ENCODE measurements at regions not wholly inside any gene's neighbourhood (a gene's known extent, or its start where the extent isn't known, plus 50 kb on each side); places are given as distances from the start of the nearest gene placed in this dataset.

- CTCF ChIA-PET = no interaction called here
- intact Hi-C loops (cut with micrococcal nuclease; ENCODE audit: unreplicated experiment) = no loop called here
Measured at GRCh38 chr2:8515864-8516533, 165.9 kb upstream of the ID2 start.

GRCh38 chr2:8517850-8518498 is 163.9 kb upstream of the ID2 start:
- H3K9me3 ChIP-seq (ENCODE audit: low read depth, low read length, poor library complexity, severe bottlenecking) = no peaks in the 10 kb centered on the region
- ChIA-PET CTCF (no interaction called here), POLR2A (ENCODE audit: low non-redundant PET) (no interaction called here)
- H3K27ac ChIP-seq (ENCODE audit: low read depth, low read length, poor library complexity, severe bottlenecking) = no peak overlapping the region
- TF ChIP-seq EZH2 (IDR thresholded peaks at IDR 0.05; ENCODE audit: borderline replicate concordance, low read depth, low read length, poor library complexity, severe bottlenecking) (no peak), CTCF (conservative IDR thresholded peaks at IDR 0.05; ENCODE audit: low read depth, low read length) (no peak)
- no peak for DNase-seq (ENCODE audit: low spot score)
- H3K27me3 ChIP-seq (replicated peaks; ENCODE audit: insufficient read depth, low read depth, low read length, poor library complexity) = no peaks in the 10 kb centered on the region
- no peaks in the 10 kb centered on the region for H3K36me3 ChIP-seq (ENCODE audit: insufficient read depth, low read length, poor library complexity, severe bottlenecking)
- no peaks in the 10 kb centered on the region for H3K4me1 ChIP-seq (ENCODE audit: insufficient read depth, low read length, poor library complexity, severe bottlenecking)
- no peak overlapping the region for H3K4me3 ChIP-seq (ENCODE audit: low read depth, low read length, poor library complexity, severe bottlenecking)
- intact Hi-C loops (cut with micrococcal nuclease; ENCODE audit: unreplicated experiment) = no loop called here
- no TSS peak for BruUV-seq (replicated peaks)

More at GRCh38 chr2:8515864-8516533, 165.9 kb upstream of the ID2 start:
- POLR2A ChIA-PET (ENCODE audit: low non-redundant PET) = no interaction called here
- no peak overlapping the region for H3K27ac ChIP-seq (ENCODE audit: low read depth, low read length, poor library complexity, severe bottlenecking)
- no peak for TF ChIP-seq EZH2 (IDR thresholded peaks at IDR 0.05; ENCODE audit: borderline replicate concordance, low read depth, low read length, poor library complexity, severe bottlenecking)
- no peak for TF ChIP-seq CTCF (conservative IDR thresholded peaks at IDR 0.05; ENCODE audit: low read depth, low read length)
- H3K9me3 ChIP-seq (ENCODE audit: low read depth, low read length, poor library complexity, severe bottlenecking) = no peaks in the 10 kb centered on the region
- no peak overlapping the region for H3K4me3 ChIP-seq (ENCODE audit: low read depth, low read length, poor library complexity, severe bottlenecking)
- no peaks in the 10 kb centered on the region for H3K27me3 ChIP-seq (replicated peaks; ENCODE audit: insufficient read depth, low read depth, low read length, poor library complexity)
- BruUV-seq (replicated peaks) = no TSS peak
- H3K4me1 ChIP-seq (ENCODE audit: insufficient read depth, low read length, poor library complexity, severe bottlenecking) = no peaks in the 10 kb centered on the region
- H3K36me3 ChIP-seq (ENCODE audit: insufficient read depth, low read length, poor library complexity, severe bottlenecking) = no peaks in the 10 kb centered on the region
- DNase-seq (ENCODE audit: low spot score) = no peak

GRCh38 chr2:8518979-8519668 is 162.7 kb upstream of the ID2 start:
- Histone ChIP-seq H3K4me3 (ENCODE audit: low read depth, low read length, poor library complexity, severe bottlenecking) (no peak overlapping the region), H3K27me3 (replicated peaks; ENCODE audit: insufficient read depth, low read depth, low read length, poor library complexity) (no peaks in the 10 kb centered on the region), H3K9me3 (ENCODE audit: low read depth, low read length, poor library complexity, severe bottlenecking) (no peaks in the 10 kb centered on the region), H3K4me1 (ENCODE audit: insufficient read depth, low read length, poor library complexity, severe bottlenecking) (no peaks in the 10 kb centered on the region), H3K27ac (ENCODE audit: low read depth, low read length, poor library complexity, severe bottlenecking) (no peak overlapping the region), H3K36me3 (ENCODE audit: insufficient read depth, low read length, poor library complexity, severe bottlenecking) (no peaks in the 10 kb centered on the region)
- ChIA-PET POLR2A (ENCODE audit: low non-redundant PET) (no interaction called here), CTCF (no interaction called here)
- intact Hi-C loops (cut with micrococcal nuclease; ENCODE audit: unreplicated experiment) = no loop called here
- TF ChIP-seq CTCF (conservative IDR thresholded peaks at IDR 0.05; ENCODE audit: low read depth, low read length) (no peak), EZH2 (IDR thresholded peaks at IDR 0.05; ENCODE audit: borderline replicate concordance, low read depth, low read length, poor library complexity, severe bottlenecking) (no peak)
- DNase-seq (ENCODE audit: low spot score) = no peak
- BruUV-seq (replicated peaks) = no TSS peak
